B cell (primary cell): ENCODE measurements at regions not wholly inside any gene's neighbourhood (a gene's known extent, or its start where the extent isn't known, plus 50 kb on each side); places are given as distances from the start of the nearest gene placed in this dataset.

Source experiments
- EZH2 ChIP-seq: IDR thresholded peaks from 2 replicates; pipeline ENCODE4 v1.6.1; 2012; ENCODE audit warnings: borderline replicate concordance, low read depth, mild to moderate bottlenecking, moderate library complexity, low read length; ENCODE audit not compliant: insufficient read depth, poor library complexity, severe bottlenecking
- TF ChIP-seq, protein P1 (sequence below): fragments of 200-600 bp; IDR thresholded peaks from one replicate; pipeline ENCODE4 v1.8.0; 2022; ENCODE audit warnings: antibody characterized with exemption, mild to moderate bottlenecking

DNA sequence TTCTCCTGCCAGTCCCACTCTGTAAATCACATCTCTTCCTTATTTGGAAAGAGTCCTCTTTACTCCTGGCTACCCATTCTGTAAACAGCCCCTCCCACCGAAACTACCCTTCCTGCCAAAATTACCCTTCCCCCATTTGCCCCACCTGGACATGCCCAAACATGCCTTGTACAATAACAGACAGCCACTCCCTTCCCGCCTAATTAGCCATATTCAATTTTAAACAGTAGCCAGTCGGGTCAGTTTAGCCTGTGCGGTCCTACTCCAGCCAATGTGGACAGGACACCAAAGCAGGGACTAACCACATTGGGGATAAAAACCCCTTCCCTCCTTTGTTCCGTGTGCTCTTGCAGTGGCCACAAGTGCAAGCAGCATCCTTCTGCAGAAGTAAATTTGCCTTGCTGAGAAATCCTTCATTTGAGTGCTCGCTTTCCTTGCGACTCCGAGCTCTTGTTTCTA lies 56.3 kb upstream of the MAP10 start:
- TF ChIP-seq, protein P1, sequence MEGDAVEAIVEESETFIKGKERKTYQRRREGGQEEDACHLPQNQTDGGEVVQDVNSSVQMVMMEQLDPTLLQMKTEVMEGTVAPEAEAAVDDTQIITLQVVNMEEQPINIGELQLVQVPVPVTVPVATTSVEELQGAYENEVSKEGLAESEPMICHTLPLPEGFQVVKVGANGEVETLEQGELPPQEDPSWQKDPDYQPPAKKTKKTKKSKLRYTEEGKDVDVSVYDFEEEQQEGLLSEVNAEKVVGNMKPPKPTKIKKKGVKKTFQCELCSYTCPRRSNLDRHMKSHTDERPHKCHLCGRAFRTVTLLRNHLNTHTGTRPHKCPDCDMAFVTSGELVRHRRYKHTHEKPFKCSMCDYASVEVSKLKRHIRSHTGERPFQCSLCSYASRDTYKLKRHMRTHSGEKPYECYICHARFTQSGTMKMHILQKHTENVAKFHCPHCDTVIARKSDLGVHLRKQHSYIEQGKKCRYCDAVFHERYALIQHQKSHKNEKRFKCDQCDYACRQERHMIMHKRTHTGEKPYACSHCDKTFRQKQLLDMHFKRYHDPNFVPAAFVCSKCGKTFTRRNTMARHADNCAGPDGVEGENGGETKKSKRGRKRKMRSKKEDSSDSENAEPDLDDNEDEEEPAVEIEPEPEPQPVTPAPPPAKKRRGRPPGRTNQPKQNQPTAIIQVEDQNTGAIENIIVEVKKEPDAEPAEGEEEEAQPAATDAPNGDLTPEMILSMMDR = no peak
- no peak for TF ChIP-seq EZH2
